CMK (cell line): ENCODE measurements at regions not wholly inside any gene's neighbourhood (a gene's known extent, or its start where the extent isn't known, plus 50 kb on each side); places are given as distances from the start of the nearest gene placed in this dataset.
"Not testable (repeated sequence)": the region's sequence is repeated elsewhere in the genome, so short reads cannot be mapped to it uniquely, and the experiment has no call there.

Source experiments
- DNase-seq: peaks from one replicate; pipeline ENCODE4 v3.0.0-alpha.2; 2010; ENCODE audit warnings: low read depth

- DNase-seq = no peak
Observed at GRCh38 chrX:94612140-94612539, 938.1 kb downstream of the FAM133A start.

DNA sequence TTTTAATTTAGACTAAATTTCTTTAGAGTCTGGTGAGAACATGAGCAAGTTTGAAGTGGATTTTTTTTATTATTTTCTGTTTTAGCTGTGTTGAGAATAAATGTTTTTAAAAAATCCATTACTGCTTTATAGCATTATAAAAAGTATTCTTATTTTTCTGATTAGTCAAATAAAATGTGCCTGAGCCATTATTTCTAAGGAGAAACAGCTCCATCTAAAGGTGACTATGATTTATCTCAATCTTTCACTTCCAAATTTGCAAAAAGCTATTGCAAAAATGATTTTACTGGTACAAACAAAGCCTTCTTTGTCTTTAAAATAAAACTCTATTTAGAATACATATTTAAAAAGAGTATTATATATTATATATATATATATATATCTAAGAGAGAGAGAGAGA is 959.2 kb downstream of the FAM133A start:
- DNase-seq = no peak

GRCh38 chrX:94635003-94635402 is 961.0 kb downstream of the FAM133A start:
- no peak for DNase-seq

GRCh38 chrX:94645726-94646125 is 971.7 kb downstream of the FAM133A start:
- DNase-seq = no peak

DNA sequence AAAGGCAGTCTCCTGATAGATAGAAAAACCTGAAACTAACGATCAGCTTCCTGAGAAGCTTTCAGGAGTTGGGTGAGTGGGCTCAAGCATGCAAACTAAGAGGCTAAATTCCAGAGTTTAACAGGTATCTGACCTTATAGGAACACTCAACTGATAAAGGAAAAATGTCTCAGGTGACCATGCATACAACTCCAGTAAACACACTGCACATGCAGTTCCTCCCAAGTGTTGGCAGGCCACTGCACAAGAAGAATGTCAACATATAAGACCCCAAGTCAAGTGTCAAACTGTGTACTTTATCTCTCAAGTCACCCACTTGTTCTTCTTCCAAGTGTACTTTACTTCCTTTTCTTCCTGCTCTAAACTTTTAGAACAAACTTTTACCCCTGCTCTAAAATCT is 981.2 kb downstream of the FAM133A start:
- DNase-seq = no peak

DNA sequence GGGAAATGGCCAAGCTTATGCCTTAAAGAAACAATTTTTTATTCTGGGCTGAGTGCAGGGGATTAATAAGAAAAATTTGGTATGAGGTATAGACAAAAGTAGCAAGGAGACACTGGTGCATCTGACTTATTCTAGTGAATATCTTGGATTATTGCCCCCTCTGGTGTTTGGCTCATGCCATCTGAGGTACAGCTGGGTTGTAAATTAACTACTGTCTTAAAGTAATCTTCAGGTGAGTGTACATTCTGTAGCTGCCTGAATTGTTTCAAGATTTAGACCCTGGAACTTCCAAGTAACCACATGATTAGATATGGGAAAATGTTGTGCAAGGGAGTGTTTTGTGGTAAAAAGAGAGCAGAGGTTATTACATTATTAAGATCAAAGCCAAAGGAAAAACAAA is 988.7 kb downstream of the FAM133A start:
- DNase-seq = no peak

GRCh38 chrX:94676285-94676684 is 1002.3 kb downstream of the FAM133A start:
- no peak for DNase-seq

GRCh38 chrX:94686071-94686470 is 1012.1 kb downstream of the FAM133A start:
- no peak for DNase-seq

- DNase-seq = no peak
Observed at GRCh38 chrX:94695910-94696309, 1021.9 kb downstream of the FAM133A start.

GRCh38 chrX:94704348-94705256 is 1030.6 kb downstream of the FAM133A start:
- not testable (repeated sequence) for DNase-seq

DNA sequence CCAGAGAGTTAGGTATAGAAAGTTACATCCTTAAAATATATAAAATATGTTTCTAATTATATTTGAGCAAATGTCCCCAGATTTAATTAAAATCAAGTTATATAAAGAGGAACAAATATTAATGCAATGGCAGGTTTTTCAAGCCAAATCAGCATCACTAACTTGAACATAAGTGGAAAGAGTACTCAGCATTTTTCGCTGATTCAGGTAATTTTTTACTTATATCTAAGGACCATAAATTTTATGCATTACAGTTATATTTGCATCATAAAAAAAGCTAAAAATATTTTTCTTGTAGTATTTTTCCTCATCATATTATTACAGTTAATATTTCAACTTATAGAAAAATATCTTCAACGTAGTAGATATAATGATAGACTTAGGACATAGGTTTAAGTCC is 1047.4 kb downstream of the FAM133A start:
- no peak for DNase-seq

GRCh38 chrX:94722578-94722977 is 1048.6 kb downstream of the FAM133A start:
- DNase-seq = no peak

GRCh38 chrX:94742772-94743171 is 1068.8 kb downstream of the FAM133A start:
- no peak for DNase-seq

DNA sequence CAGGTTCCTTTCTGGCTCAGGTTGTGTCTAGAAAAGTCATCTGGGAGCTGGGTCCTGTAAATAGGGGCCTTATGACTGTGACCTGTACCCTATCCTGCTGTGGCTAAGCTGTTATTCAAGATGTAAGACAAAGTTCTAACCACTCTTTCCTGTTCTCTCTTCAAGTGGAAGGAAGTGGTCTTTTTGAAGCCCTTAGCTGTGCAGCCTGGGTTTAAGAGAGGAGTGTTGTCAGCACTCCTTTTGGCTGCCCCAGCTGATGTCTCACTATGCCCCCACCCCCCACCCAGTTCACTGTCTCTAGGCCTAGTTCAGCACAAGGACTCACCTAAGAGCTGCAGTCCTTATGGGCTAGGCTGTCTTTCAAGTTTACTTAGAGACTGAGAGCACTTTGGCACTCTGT is 1069.5 kb downstream of the FAM133A start:
- peak; percentile 30 for DNase-seq

GRCh38 chrX:94744786-94745185 is 1070.8 kb downstream of the FAM133A start:
- DNase-seq = no peak

DNA sequence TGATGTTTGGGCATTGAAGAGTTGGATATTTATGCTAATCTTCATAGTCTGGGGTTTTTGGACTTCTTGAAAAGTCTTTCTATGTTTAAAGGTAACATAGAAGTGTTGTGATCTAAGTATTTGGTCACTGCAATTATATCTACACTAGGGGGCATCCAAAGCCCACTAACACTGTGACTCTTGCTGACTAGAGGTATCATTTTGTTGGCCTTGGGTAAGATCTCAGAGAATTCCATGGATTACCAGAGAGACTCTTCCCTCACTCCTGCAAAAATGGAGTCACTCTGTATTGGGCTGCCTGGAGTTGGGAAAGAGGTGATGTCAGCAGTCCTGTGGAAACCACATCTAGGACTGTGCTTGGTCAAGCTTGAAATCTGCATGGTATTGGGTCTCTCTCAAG is 1077.6 kb downstream of the FAM133A start:
- DNase-seq = no peak

- DNase-seq = no peak
Observed at GRCh38 chrX:94752434-94753169, 1078.6 kb downstream of the FAM133A start.

DNA sequence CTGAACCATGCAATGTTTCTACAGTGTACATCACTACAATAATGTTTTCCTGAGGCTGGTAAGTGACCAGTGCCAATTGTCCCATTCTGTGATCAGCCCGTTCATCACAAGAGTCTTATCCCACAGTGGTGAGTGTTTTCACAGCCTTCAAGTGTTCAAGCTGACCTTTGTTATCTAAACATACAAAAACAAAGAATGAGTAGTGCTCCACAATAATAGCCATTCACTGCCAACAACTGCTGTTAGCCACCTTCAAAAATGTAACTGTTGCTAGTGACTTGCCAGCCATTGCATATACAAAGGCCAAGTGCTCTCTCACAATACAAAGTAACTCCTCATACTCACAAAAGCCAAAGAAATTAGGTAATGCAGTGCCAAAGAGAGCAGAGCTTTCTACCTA is 1084.1 kb downstream of the FAM133A start:
- no peak for DNase-seq

GRCh38 chrX:94775640-94776039 is 1101.6 kb downstream of the FAM133A start:
- DNase-seq = no peak

GRCh38 chrX:94813541-94813940 is 1139.5 kb downstream of the FAM133A start:
- DNase-seq = no peak

DNA sequence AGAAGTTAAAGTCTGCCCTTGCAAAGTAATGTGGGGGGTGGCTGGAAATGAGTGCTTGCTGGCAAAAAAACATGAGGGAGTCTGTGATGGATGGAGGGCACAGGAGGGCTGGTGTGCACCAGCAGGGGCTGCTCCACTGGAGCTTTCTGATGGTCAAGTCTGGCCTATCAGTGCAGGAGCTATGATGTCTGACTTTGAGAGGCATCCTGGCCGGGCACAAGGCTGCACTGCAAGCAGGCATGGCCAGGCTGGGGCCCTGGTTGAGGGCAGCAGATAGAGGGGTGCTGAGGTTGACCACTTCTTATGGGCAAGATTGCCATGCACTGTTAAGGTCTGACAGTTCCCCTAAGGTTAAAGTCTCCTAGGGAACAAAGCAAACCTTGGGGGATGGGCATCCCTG is 1140.2 kb downstream of the FAM133A start:
- DNase-seq = no peak

GRCh38 chrX:94830717-94831116 is 1156.7 kb downstream of the FAM133A start:
- DNase-seq = no peak

GRCh38 chrX:94831364-94831763 is 1157.4 kb downstream of the FAM133A start:
- no peak for DNase-seq
